GM12878 (cell line): ENCODE measurements at regions not wholly inside any gene's neighbourhood (a gene's known extent, or its start where the extent isn't known, plus 50 kb on each side); places are given as distances from the start of the nearest gene placed in this dataset.

Source experiments
- ATAC-seq: fragments of 200-7000 bp; cut with Tn5 transposase; 3 replicates; pipeline ENCODE4 v1.9.1; 2020; ENCODE audit warnings: mild to moderate bottlenecking, moderate library complexity
- BruUV-seq: library from RNA; stranded (reverse); fragments of 400-500 nt; replicated peaks from 2 replicates; lab custom pipeline; 2021; lab: Mats Ljungman, UMichigan
- CTCF ChIA-PET: fragments of 300-600 bp; sonication (Branson Sonifier 250); formaldehyde crosslinking; extraction: SDS; loops from one replicate; lab custom pipeline; 2021; ENCODE audit warnings: inconsistent platforms; lab: Yijun Ruan, JAX
- POLR2A ChIA-PET: fragments of 350-600 bp; formaldehyde crosslinking; extraction: SDS; loops from one replicate; lab custom pipeline; 2021; ENCODE audit warnings: inconsistent platforms; lab: Charles Lee
- RAD21 ChIA-PET: fragments of 300-600 bp; sonication (Branson Sonifier 250); formaldehyde crosslinking; loops from one replicate; lab custom pipeline; 2023; ENCODE audit warnings: antibody characterized with exemption; ENCODE audit not compliant: unreplicated experiment; lab: Charles Lee
- SMC1A ChIA-PET: fragments of 300-600 bp; sonication (Branson Sonifier 250); formaldehyde crosslinking; loops from one replicate; lab custom pipeline; 2023; ENCODE audit not compliant: unreplicated experiment, uncharacterized antibody; lab: Charles Lee
- DNase-seq: peaks from one replicate; pipeline ENCODE4 v3.0.0-alpha.2; 2011; ENCODE audit warnings: low read depth, low spot score
- FAIRE-seq: peaks from 3 replicates; lab custom pipeline; 2011; peaks lifted over from hg19 to GRCh38; lab: Jason Lieb, UNC
- H2AFZ ChIP-seq: 2 replicates; pipeline ENCODE4 v1.6.0; 2011; ENCODE audit warnings: low read depth, low read length, control low read depth; ENCODE audit not compliant: control insufficient read depth
- H3K27ac ChIP-seq: 2 replicates; pipeline ENCODE4 v1.5.1; 2011; ENCODE audit warnings: control low read depth; ENCODE audit not compliant: control insufficient read depth, insufficient read depth
- H3K27me3 ChIP-seq, 2 experiments: replicated peaks in 1 of 2; 2 replicates each; pipeline versions ENCODE4 v1.6.0 to v1.6.1; 2011; ENCODE audit warnings: low read length in 1 of 2; ENCODE audit not compliant: control insufficient read depth in 2 of 2, insufficient read depth in 2 of 2
- H3K36me3 ChIP-seq, 2 experiments: 2 replicates each; pipeline ENCODE4 v1.5.1; 2011; ENCODE audit warnings: low read length in 1 of 2; ENCODE audit not compliant: control insufficient read depth in 2 of 2, insufficient read depth in 2 of 2
- H3K4me1 ChIP-seq: 2 replicates; pipeline ENCODE4 v1.6.1; 2011; ENCODE audit warnings: mild to moderate bottlenecking, low read length, moderate library complexity, mixed read lengths; ENCODE audit not compliant: control insufficient read depth, insufficient read depth
- H3K4me2 ChIP-seq: 2 replicates; pipeline ENCODE4 v1.6.0; 2011; ENCODE audit warnings: control low read depth; ENCODE audit not compliant: control insufficient read depth, insufficient read depth
- H3K4me3 ChIP-seq: fragments of 200-600 bp; sonication (generic); 2 replicates; pipeline ENCODE4 v1.5.1; 2016
- H3K79me2 ChIP-seq: 2 replicates; pipeline ENCODE4 v1.6.0; 2011; ENCODE audit warnings: low read length; ENCODE audit not compliant: control insufficient read depth, insufficient read depth
- H3K9ac ChIP-seq: 2 replicates; pipeline ENCODE4 v1.8.0; 2011; ENCODE audit warnings: low read length, control low read depth, mixed read lengths; ENCODE audit not compliant: control insufficient read depth, insufficient read depth
- H3K9me3 ChIP-seq: replicated peaks from 3 replicates; pipeline ENCODE4 v1.5.1; 2011; ENCODE audit warnings: mild to moderate bottlenecking, low read length; ENCODE audit not compliant: control insufficient read depth, insufficient read depth
- H4K20me1 ChIP-seq: 2 replicates; pipeline ENCODE4 v1.6.0; 2011; ENCODE audit not compliant: control insufficient read depth, insufficient read depth
- BCL11A ChIP-seq: IDR thresholded peaks from 2 replicates; pipeline ENCODE4 v1.6.1; 2011; ENCODE audit warnings: low read depth, low read length
- BCL3 ChIP-seq: IDR thresholded peaks from 2 replicates; pipeline ENCODE4 v1.6.1; 2011; ENCODE audit warnings: borderline replicate concordance, low read depth, mild to moderate bottlenecking, moderate library complexity, low read length; ENCODE audit not compliant: insufficient read depth, poor library complexity, severe bottlenecking
- CREM ChIP-seq: IDR thresholded peaks from 2 replicates; pipeline ENCODE4 v1.6.1; 2014; ENCODE audit warnings: antibody characterized with exemption, low read depth
- EED ChIP-seq: sonication (generic); IDR thresholded peaks from 2 replicates; pipeline ENCODE4 v1.6.1; 2016; ENCODE audit warnings: antibody characterized with exemption, low read depth
- FOS ChIP-seq: IDR thresholded peaks from 3 replicates; pipeline ENCODE4 v1.6.1; 2011; ENCODE audit warnings: borderline replicate concordance; ENCODE audit not compliant: insufficient read length; ENCODE audit errors: extremely low read depth
- FOXM1 ChIP-seq: IDR thresholded peaks from 2 replicates; pipeline ENCODE4 v1.6.1; 2012; ENCODE audit warnings: low read depth, mild to moderate bottlenecking, inconsistent platforms, low read length, moderate library complexity
- HDAC2 ChIP-seq: fragments of 200-600 bp; sonication (generic); IDR thresholded peaks from 2 replicates; pipeline ENCODE4 v1.6.1; 2017
- JUND ChIP-seq: IDR thresholded peaks from 2 replicates; pipeline ENCODE4 v1.6.1; 2012; ENCODE audit warnings: low read depth, mild to moderate bottlenecking, low read length, improper control_type of control experiment, moderate library complexity
- MTA2 ChIP-seq: fragments of 450-650 bp; IDR thresholded peaks from 2 replicates; pipeline ENCODE4 v1.6.1; 2016; ENCODE audit warnings: low read depth, mild to moderate bottlenecking, moderate library complexity
- NR2F1 ChIP-seq: fragments of 450-650 bp; conservative IDR thresholded peaks from 2 replicates; pipeline ENCODE4 v1.6.1; 2017; ENCODE audit warnings: mild to moderate bottlenecking
- RBBP5 ChIP-seq: fragments of 200-600 bp; sonication (generic); conservative IDR thresholded peaks from 2 replicates; pipeline ENCODE4 v1.6.1; 2016
- RFX5 ChIP-seq: IDR thresholded peaks from 2 replicates; pipeline ENCODE4 v1.6.1; 2011; ENCODE audit warnings: low read depth, low read length, improper control_type of control experiment
- SRF ChIP-seq, 2 experiments: IDR thresholded peaks; 2 replicates each; pipeline ENCODE4 v1.6.1; 2011; ENCODE audit warnings: low read depth in 2 of 2, low read length in 2 of 2, mild to moderate bottlenecking in 1 of 2, moderate library complexity in 1 of 2
- STAT1 ChIP-seq: fragments of 450-650 bp; conservative IDR thresholded peaks from 2 replicates; pipeline ENCODE4 v1.6.1; 2014; ENCODE audit warnings: antibody characterized with exemption, mild to moderate bottlenecking
- STAT3 ChIP-seq: IDR thresholded peaks from 2 replicates; pipeline ENCODE4 v1.6.1; 2011; ENCODE audit warnings: low read depth, low read length, improper control_type of control experiment
- TARDBP ChIP-seq: IDR thresholded peaks from 2 replicates; pipeline ENCODE4 v1.6.1; 2016; ENCODE audit warnings: borderline replicate concordance
- TBL1XR1 ChIP-seq: IDR thresholded peaks from 2 replicates; pipeline ENCODE4 v1.6.1; 2012; ENCODE audit warnings: low read depth, low read length, improper control_type of control experiment
- ZBTB33 ChIP-seq: fragments of 450-650 bp; IDR thresholded peaks from 2 replicates; pipeline ENCODE4 v1.6.1; 2017; ENCODE audit warnings: mild to moderate bottlenecking
- ZBTB40 ChIP-seq: fragments of 450-650 bp; IDR thresholded peaks from 2 replicates; pipeline ENCODE4 v1.6.1; 2016; ENCODE audit warnings: mild to moderate bottlenecking, moderate library complexity, borderline replicate concordance
- WGBS: methylation state at CpG from one replicate; pipeline ENCODE4 v1.1.6; 2016; ENCODE audit warnings: low lambda C conversion rate; ENCODE audit not compliant: insufficient replicate concordance, insufficient coverage; ENCODE audit errors: missing lambda C conversion rate; 5-methylcytosine and 5-hydroxymethylcytosine counted together
- in situ Hi-C: fragments of 300-500 bp; cut with MboI; formaldehyde crosslinking; loops from 9 replicates; pipeline ENCODE4 v1.14.3; 2018; ENCODE audit warnings: mixed read lengths
- intact Hi-C: fragments of 100-400 bp; cut with micrococcal nuclease; formaldehyde crosslinking; loops from one replicate; pipeline ENCODE4 v1.14.2; 2022; ENCODE audit not compliant: unreplicated experiment

- TF ChIP-seq ZBTB40 (no peak), FOXM1 (no peak)
Observed at GRCh38 chr2:161055289-161055688, 104.9 kb upstream of the TANK start (continued).

GRCh38 chr2:161059388-161059787 lies 100.8 kb upstream of the TANK start:
- ChIA-PET RAD21 (no interaction called here), CTCF (interaction anchor here (0.9 to 2.2 kb wide), 3 partner anchors 8 to 65 kb away, joined by 3 to 6 read pairs (median 4); no protein-coding TSS in a partner anchor), SMC1A (interaction anchor here (0.9 to 1.0 kb wide), 2 partner anchors 11 to 66 kb away, joined by 3 read pairs; no protein-coding TSS in a partner anchor), POLR2A (no interaction called here)
- Histone ChIP-seq H2AFZ (no peak overlapping the region), H3K9me3 (no peaks in the 10 kb centered on the region), H3K79me2 (no peaks in the 10 kb centered on the region), H4K20me1 (no peaks in the 10 kb centered on the region), H3K9ac (no peak overlapping the region), H3K27ac (no peak overlapping the region), H3K27me3 (no peaks in the 10 kb centered on the region; a peak in 1 of 4 replicates), H3K4me1 (no peaks in the 10 kb centered on the region; the same call in 1 of the 2 replicates), H3K4me2 (no peak overlapping the region), H3K4me3 (no peak overlapping the region), H3K36me3 (no peaks in the 10 kb centered on the region)
- intact Hi-C loops, result no loop called here
- 43% methylated on average over 1 of the region's 1 CpG for WGBS
- BruUV-seq, result no TSS peak
- FAIRE-seq, result no peak
- ATAC-seq, result no peak
- no peak for DNase-seq
- in situ Hi-C loops, result no loop called here
- TF ChIP-seq BCL3 (no peak), RFX5 (no peak), NR2F1 (no peak), EED (no peak), STAT3 (no peak), CREM (no peak), TBL1XR1 (no peak), ZBTB33 (no peak), HDAC2 (no peak), RBBP5 (no peak), TARDBP (no peak), JUND (no peak), STAT1 (no peak), BCL11A (no peak), SRF (IDR thresholded peaks at IDR 0.05; ENCODE audit: low read depth in 2 of 2, low read length in 2 of 2) (no peak), FOS (no peak), MTA2 (no peak)
